ENCODE measurements at regions not wholly inside any gene's neighbourhood (a gene's known extent, or its start where the extent isn't known, plus 50 kb on each side); places are given as distances from the start of the nearest gene placed in this dataset.

DNA sequence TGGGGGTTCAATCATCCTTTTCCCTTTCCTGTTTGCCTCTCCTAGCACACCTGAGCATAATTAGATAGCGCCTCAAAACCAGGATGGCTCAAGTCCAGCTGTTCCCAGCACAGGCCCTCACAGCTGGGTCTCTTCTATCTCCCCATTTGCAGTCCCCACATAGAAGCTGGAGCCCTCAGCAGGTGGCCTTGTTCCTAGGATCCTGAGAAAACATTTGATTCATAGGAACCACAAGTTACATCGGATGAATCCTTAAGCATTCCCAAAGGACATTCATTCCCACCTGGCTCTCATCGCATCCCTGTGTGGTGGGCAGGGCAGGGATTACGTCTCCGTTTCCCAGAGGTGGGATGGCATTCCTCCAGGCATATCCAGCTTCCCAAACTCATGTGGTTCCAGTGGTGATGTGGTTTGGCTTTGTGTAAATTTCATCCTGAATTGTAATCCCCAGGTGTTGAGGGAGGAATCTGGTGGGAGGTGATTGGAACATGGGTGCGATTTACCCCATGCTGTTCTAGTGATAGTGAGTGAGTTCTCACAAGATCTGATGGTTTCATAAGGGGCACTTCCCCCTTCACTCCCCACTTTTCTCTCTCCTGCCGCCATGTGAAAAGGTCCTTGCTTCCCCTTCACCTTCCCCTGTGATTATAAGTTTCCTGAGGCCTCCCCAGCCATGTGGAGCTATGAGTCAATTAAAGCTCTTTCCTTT lies 49.8 kb upstream of the LEP start:
- no peaks in the 10 kb centered on the region; the same call in 1 of the 2 replicates for H3K27me3 ChIP-seq (replicated peaks; ENCODE audit: control insufficient read depth, insufficient read depth, low read length)
- H3K9me3 ChIP-seq: peaks cover 12% of the 10 kb centered on the region
- TF ChIP-seq, protein P1, sequence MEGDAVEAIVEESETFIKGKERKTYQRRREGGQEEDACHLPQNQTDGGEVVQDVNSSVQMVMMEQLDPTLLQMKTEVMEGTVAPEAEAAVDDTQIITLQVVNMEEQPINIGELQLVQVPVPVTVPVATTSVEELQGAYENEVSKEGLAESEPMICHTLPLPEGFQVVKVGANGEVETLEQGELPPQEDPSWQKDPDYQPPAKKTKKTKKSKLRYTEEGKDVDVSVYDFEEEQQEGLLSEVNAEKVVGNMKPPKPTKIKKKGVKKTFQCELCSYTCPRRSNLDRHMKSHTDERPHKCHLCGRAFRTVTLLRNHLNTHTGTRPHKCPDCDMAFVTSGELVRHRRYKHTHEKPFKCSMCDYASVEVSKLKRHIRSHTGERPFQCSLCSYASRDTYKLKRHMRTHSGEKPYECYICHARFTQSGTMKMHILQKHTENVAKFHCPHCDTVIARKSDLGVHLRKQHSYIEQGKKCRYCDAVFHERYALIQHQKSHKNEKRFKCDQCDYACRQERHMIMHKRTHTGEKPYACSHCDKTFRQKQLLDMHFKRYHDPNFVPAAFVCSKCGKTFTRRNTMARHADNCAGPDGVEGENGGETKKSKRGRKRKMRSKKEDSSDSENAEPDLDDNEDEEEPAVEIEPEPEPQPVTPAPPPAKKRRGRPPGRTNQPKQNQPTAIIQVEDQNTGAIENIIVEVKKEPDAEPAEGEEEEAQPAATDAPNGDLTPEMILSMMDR (IDR thresholded peaks at IDR 0.05; ENCODE audit: insufficient read depth in 1 of 2, low read depth in 1 of 2, low read length in 1 of 2, severe bottlenecking in 1 of 2, unreplicated experiment in 1 of 2): no peak
- DNase-seq: no peak
- no peaks in the 10 kb centered on the region for H3K4me1 Mint-ChIP-seq (ENCODE audit: low read depth, unreplicated experiment)
- no TSS peak for BruUV-seq (replicated peaks)
- H3K27me3 Mint-ChIP-seq (ENCODE audit: insufficient read depth, unreplicated experiment): peaks cover 14% of the 10 kb centered on the region
- POLR2A ChIA-PET: no interaction called here
- H3K4me3 Mint-ChIP-seq (ENCODE audit: unreplicated experiment): no peak overlapping the region
- CTCF ChIA-PET: no interaction called here
- no peak overlapping the region for H3K27ac Mint-ChIP-seq (ENCODE audit: unreplicated experiment)
- H3K4me1 ChIP-seq: no peaks in the 10 kb centered on the region
- intact Hi-C loops (cut with micrococcal nuclease; ENCODE audit: unreplicated experiment): no loop called here
- H3K36me3 ChIP-seq (ENCODE audit: control insufficient read depth, insufficient read depth, low read length): no peaks in the 10 kb centered on the region
- H3K36me3 Mint-ChIP-seq (ENCODE audit: insufficient read depth, unreplicated experiment): no peaks in the 10 kb centered on the region
- H3K9me3 Mint-ChIP-seq (ENCODE audit: unreplicated experiment): peaks cover 24% of the 10 kb centered on the region
- H3K4me3 ChIP-seq (ENCODE audit: low read depth, low read length): no peak overlapping the region

Measured in Caco-2 (cell line).